Fibroblast of lung (primary cell): ENCODE measurements at regions not wholly inside any gene's neighbourhood (a gene's known extent, or its start where the extent isn't known, plus 50 kb on each side); places are given as distances from the start of the nearest gene placed in this dataset.
A peak's percentile ranks its signal among the peaks of the same experiment; 100 is the strongest.

Experiments used
- DNase-seq, 2 donors: peaks; one replicate each; pipeline versions ENCODE4 v3.0.0 to v3.0.0-alpha.2; 2010; ENCODE audit warnings: low read depth in 2 of 2
- H2AFZ ChIP-seq: 2 replicates; pipeline ENCODE4 v1.5.1; 2012; ENCODE audit warnings: low read length, control low read depth, inconsistent platforms
- H3K27ac ChIP-seq: 2 replicates; pipeline ENCODE4 v1.5.1; 2011; ENCODE audit warnings: low read length, control low read depth; ENCODE audit not compliant: insufficient read depth
- H3K27me3 ChIP-seq: 2 replicates; pipeline ENCODE4 v1.5.1; 2011; ENCODE audit warnings: mild to moderate bottlenecking, low read length; ENCODE audit not compliant: control insufficient read depth, insufficient read depth
- H3K36me3 ChIP-seq: 2 replicates; pipeline ENCODE4 v1.5.1; 2011; ENCODE audit warnings: low read length; ENCODE audit not compliant: control insufficient read depth, insufficient read depth
- H3K4me1 ChIP-seq: 2 replicates; pipeline ENCODE4 v1.5.1; 2011; ENCODE audit warnings: low read length; ENCODE audit not compliant: control insufficient read depth, insufficient read depth; ENCODE audit errors: extremely low read depth
- H3K4me2 ChIP-seq: 2 replicates; pipeline ENCODE4 v1.5.1; 2011; ENCODE audit warnings: low read length, control low read depth; ENCODE audit not compliant: insufficient read depth; ENCODE audit errors: extremely low read depth
- H3K4me3 ChIP-seq, 4 experiments: fragments of 200-600 bp in 1 of 4; sonication (generic) in 1 of 4; replicated peaks in 1 of 4; 2 replicates each; pipeline ENCODE4 v1.5.1; 2011 to 2016; ENCODE audit warnings: low read length in 4 of 4, low read depth in 3 of 4, mild to moderate bottlenecking in 3 of 4, control low read depth in 2 of 4, inconsistent platforms in 1 of 4, mixed read lengths in 1 of 4; ENCODE audit not compliant: insufficient read depth in 1 of 4; ENCODE audit errors: control extremely low read depth in 1 of 4
- H3K79me2 ChIP-seq: 2 replicates; pipeline ENCODE4 v1.5.1; 2012; ENCODE audit warnings: mild to moderate bottlenecking, low read length, inconsistent platforms; ENCODE audit not compliant: control insufficient read depth, insufficient read depth
- H3K9ac ChIP-seq: 2 replicates; pipeline ENCODE4 v1.5.1; 2011; ENCODE audit warnings: mild to moderate bottlenecking, low read length, control low read depth; ENCODE audit not compliant: insufficient read depth
- H3K9me3 ChIP-seq: 2 replicates; pipeline ENCODE4 v1.5.1; 2012; ENCODE audit warnings: low read depth, low read length; ENCODE audit not compliant: control insufficient read depth, insufficient read depth
- H4K20me1 ChIP-seq: 2 replicates; pipeline ENCODE4 v1.5.1; 2011; ENCODE audit warnings: low read length; ENCODE audit not compliant: control insufficient read depth, insufficient read depth; ENCODE audit errors: extremely low read depth
- EZH2 ChIP-seq: IDR thresholded peaks from 2 replicates; pipeline ENCODE4 v1.5.1; 2012; ENCODE audit warnings: low read length, control low read depth, mild to moderate bottlenecking; ENCODE audit errors: missing control alignments
- TF ChIP-seq, protein P1 (sequence below), 2 donors: IDR thresholded peaks in 1 of 2; conservative IDR thresholded peaks in 1 of 2; 1 replicate in 1 of 2; 2 replicates in 1 of 2; pipeline ENCODE4 v1.5.1; 2011 to 2012; ENCODE audit warnings: low read length in 2 of 2, control low read depth in 1 of 2, inconsistent platforms in 1 of 2, low read depth in 1 of 2, mild to moderate bottlenecking in 1 of 2

DNA sequence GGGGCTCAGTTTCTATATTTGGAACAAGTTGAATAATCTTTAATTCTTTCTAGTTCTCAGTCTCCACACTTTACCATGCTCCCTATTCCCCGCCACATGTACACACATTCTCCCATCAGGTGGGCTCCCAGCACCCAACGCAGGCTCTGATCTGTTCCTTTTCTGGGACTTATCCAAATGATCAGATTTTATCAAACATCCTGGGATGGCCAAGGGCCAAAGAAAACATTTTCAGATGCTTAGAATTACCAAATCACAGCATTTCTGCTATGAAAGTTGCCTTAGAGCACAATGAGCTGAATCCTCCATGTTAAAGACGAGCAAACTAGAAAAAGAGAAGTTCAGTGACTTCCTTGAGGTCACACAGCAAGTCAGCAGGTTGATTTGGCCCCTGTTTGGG is 153.4 kb downstream of the SEC61B start:
- H4K20me1 ChIP-seq = no peaks in the 10 kb centered on the region
- no peak overlapping the region for H3K27ac ChIP-seq
- no peaks in the 10 kb centered on the region for H3K9me3 ChIP-seq
- H3K79me2 ChIP-seq = no peaks in the 10 kb centered on the region
- H3K9ac ChIP-seq = no peak overlapping the region
- H3K4me2 ChIP-seq = no peak overlapping the region
- H3K4me3 ChIP-seq = no peak overlapping the region
- H3K4me1 ChIP-seq = no peaks in the 10 kb centered on the region
- TF ChIP-seq, protein P1, sequence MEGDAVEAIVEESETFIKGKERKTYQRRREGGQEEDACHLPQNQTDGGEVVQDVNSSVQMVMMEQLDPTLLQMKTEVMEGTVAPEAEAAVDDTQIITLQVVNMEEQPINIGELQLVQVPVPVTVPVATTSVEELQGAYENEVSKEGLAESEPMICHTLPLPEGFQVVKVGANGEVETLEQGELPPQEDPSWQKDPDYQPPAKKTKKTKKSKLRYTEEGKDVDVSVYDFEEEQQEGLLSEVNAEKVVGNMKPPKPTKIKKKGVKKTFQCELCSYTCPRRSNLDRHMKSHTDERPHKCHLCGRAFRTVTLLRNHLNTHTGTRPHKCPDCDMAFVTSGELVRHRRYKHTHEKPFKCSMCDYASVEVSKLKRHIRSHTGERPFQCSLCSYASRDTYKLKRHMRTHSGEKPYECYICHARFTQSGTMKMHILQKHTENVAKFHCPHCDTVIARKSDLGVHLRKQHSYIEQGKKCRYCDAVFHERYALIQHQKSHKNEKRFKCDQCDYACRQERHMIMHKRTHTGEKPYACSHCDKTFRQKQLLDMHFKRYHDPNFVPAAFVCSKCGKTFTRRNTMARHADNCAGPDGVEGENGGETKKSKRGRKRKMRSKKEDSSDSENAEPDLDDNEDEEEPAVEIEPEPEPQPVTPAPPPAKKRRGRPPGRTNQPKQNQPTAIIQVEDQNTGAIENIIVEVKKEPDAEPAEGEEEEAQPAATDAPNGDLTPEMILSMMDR (conservative IDR thresholded peaks at IDR 0.05 in 1 of 2, IDR thresholded peaks at IDR 0.05 in 1 of 2; ENCODE audit: low read depth in 1 of 2, low read length in 2 of 2) = no peak
- no peak for TF ChIP-seq EZH2
- no peak for DNase-seq
- no peaks in the 10 kb centered on the region for H3K27me3 ChIP-seq
- H3K36me3 ChIP-seq = no peaks in the 10 kb centered on the region
- no peak overlapping the region for H2AFZ ChIP-seq

- Histone ChIP-seq H3K36me3 (no peaks in the 10 kb centered on the region), H3K27me3 (no peaks in the 10 kb centered on the region), H2AFZ (no peak overlapping the region), H3K4me3 (no peak overlapping the region), H3K9ac (peak overlapping the region; percentile 11), H3K27ac (no peak overlapping the region), H3K79me2 (no peaks in the 10 kb centered on the region), H4K20me1 (no peaks in the 10 kb centered on the region), H3K4me1 (no peaks in the 10 kb centered on the region), H3K4me2 (no peak overlapping the region), H3K9me3 (no peaks in the 10 kb centered on the region)
- peak; percentile 50 to 70 for DNase-seq
- no peak for TF ChIP-seq EZH2
- TF ChIP-seq, protein P1 (conservative IDR thresholded peaks at IDR 0.05 in 1 of 2, IDR thresholded peaks at IDR 0.05 in 1 of 2; ENCODE audit: low read depth in 1 of 2, low read length in 2 of 2) = no peak
These were observed 156.0 kb downstream of the SEC61B start for GRCh38 chr9:99377790-99378775.

GRCh38 chr9:99383536-99383935 is 161.5 kb downstream of the SEC61B start:
- H3K4me2 ChIP-seq = no peak overlapping the region

More at GRCh38 chr9:99383536-99383935, 161.5 kb downstream of the SEC61B start:
- Histone ChIP-seq H3K9ac (no peak overlapping the region), H3K9me3 (no peaks in the 10 kb centered on the region), H3K4me1 (peaks cover 4% of the 10 kb centered on the region), H3K27ac (no peak overlapping the region), H2AFZ (no peak overlapping the region), H3K4me3 (no peak overlapping the region), H3K27me3 (no peaks in the 10 kb centered on the region), H4K20me1 (no peaks in the 10 kb centered on the region), H3K79me2 (no peaks in the 10 kb centered on the region), H3K36me3 (no peaks in the 10 kb centered on the region)
- TF ChIP-seq, protein P1 (conservative IDR thresholded peaks at IDR 0.05 in 1 of 2, IDR thresholded peaks at IDR 0.05 in 1 of 2; ENCODE audit: low read depth in 1 of 2, low read length in 2 of 2) = no peak
- TF ChIP-seq EZH2 = no peak
- DNase-seq = no peak
